ENCODE measurements at regions not wholly inside any gene's neighbourhood (a gene's known extent, or its start where the extent isn't known, plus 50 kb on each side); places are given as distances from the start of the nearest gene placed in this dataset.

- no peak for DNase-seq
- Histone ChIP-seq H3K36me3 (no peaks in the 10 kb centered on the region), H3K27ac (no peak overlapping the region), H3K4me3 (no peak overlapping the region), H3K4me1 (no peaks in the 10 kb centered on the region), H3K9me3 (no peaks in the 10 kb centered on the region), H3K27me3 (no peaks in the 10 kb centered on the region)
- no peak for TF ChIP-seq POLR2AphosphoS5 (IDR thresholded peaks at IDR 0.05)
- TF ChIP-seq EP300 (IDR thresholded peaks at IDR 0.05): no peak
- no peak for TF ChIP-seq POLR2A (IDR thresholded peaks at IDR 0.05)
- no peak for TF ChIP-seq CTCF (IDR thresholded peaks at IDR 0.05)
- WGBS, 2 donors: 54 to 72% methylated on average over 2 of the region's 2 CpGs
- intact Hi-C loops (cut with DNase I): no loop called here
Observed at GRCh38 chr15:36335224-36335623, 244.2 kb upstream of the CDIN1 start.

- intact Hi-C loops (cut with DNase I): no loop called here
- Histone ChIP-seq H3K4me3 (no peak overlapping the region), H3K27me3 (no peaks in the 10 kb centered on the region), H3K36me3 (no peaks in the 10 kb centered on the region), H3K27ac (no peak overlapping the region), H3K4me1 (no peaks in the 10 kb centered on the region), H3K9me3 (no peaks in the 10 kb centered on the region)
- no peak for DNase-seq
- 96 to 100% methylated on average over 1 of the region's 1 CpG for WGBS, 2 donors
- no peak for TF ChIP-seq CTCF (IDR thresholded peaks at IDR 0.05)
- no peak for TF ChIP-seq POLR2A (IDR thresholded peaks at IDR 0.05)
- no peak for TF ChIP-seq POLR2AphosphoS5 (IDR thresholded peaks at IDR 0.05)
- no peak for TF ChIP-seq EP300 (IDR thresholded peaks at IDR 0.05)
Observed at GRCh38 chr15:36335659-36336058, 243.8 kb upstream of the CDIN1 start.

GRCh38 chr15:36344887-36345286 is 234.5 kb upstream of the CDIN1 start:
- intact Hi-C loops (cut with DNase I): no loop called here
- H3K36me3 ChIP-seq: no peaks in the 10 kb centered on the region
- no peak for DNase-seq
- no peak for TF ChIP-seq POLR2A (IDR thresholded peaks at IDR 0.05)
- no peak for TF ChIP-seq POLR2AphosphoS5 (IDR thresholded peaks at IDR 0.05)
- TF ChIP-seq CTCF (IDR thresholded peaks at IDR 0.05): no peak
- TF ChIP-seq EP300 (IDR thresholded peaks at IDR 0.05): no peak
- WGBS, 2 donors: 62 to 63% methylated on average over 2 of the region's 2 CpGs
- H3K27ac ChIP-seq: no peak overlapping the region
- no peaks in the 10 kb centered on the region for H3K27me3 ChIP-seq
- no peaks in the 10 kb centered on the region for H3K9me3 ChIP-seq
- H3K4me1 ChIP-seq: no peaks in the 10 kb centered on the region
- H3K4me3 ChIP-seq: no peak overlapping the region

GRCh38 chr15:36347272-36347858 is 232.1 kb upstream of the CDIN1 start:
- no peaks in the 10 kb centered on the region for H3K4me1 ChIP-seq
- H3K27me3 ChIP-seq: no peaks in the 10 kb centered on the region
- no peak for DNase-seq
- H3K27ac ChIP-seq: no peak overlapping the region
- intact Hi-C loops (cut with DNase I): no loop called here
- no peak overlapping the region for H3K4me3 ChIP-seq
- H3K9me3 ChIP-seq: no peaks in the 10 kb centered on the region
- TF ChIP-seq CTCF (IDR thresholded peaks at IDR 0.05): no peak
- TF ChIP-seq POLR2AphosphoS5 (IDR thresholded peaks at IDR 0.05): no peak
- TF ChIP-seq POLR2A (IDR thresholded peaks at IDR 0.05): no peak
- TF ChIP-seq EP300 (IDR thresholded peaks at IDR 0.05): no peak
- H3K36me3 ChIP-seq: no peaks in the 10 kb centered on the region

- H3K36me3 ChIP-seq: no peaks in the 10 kb centered on the region
- TF ChIP-seq POLR2A (IDR thresholded peaks at IDR 0.05) (no peak), POLR2AphosphoS5 (IDR thresholded peaks at IDR 0.05) (no peak), CTCF (IDR thresholded peaks at IDR 0.05) (no peak), EP300 (IDR thresholded peaks at IDR 0.05) (no peak)
- intact Hi-C loops (cut with DNase I): no loop called here
Observed at GRCh38 chr15:36356466-36356865, 223.0 kb upstream of the CDIN1 start.

More at GRCh38 chr15:36356466-36356865, 223.0 kb upstream of the CDIN1 start:
- Histone ChIP-seq H3K27ac (peak overlapping the region in 3 of 4 donors; percentile 53 to 71 (median 56)), H3K4me1 (peaks cover 0 to 29% (median 24%) of the 10 kb centered on the region in 4 donors), H3K9me3 (no peaks in the 10 kb centered on the region), H3K4me3 (no peak overlapping the region), H3K27me3 (no peaks in the 10 kb centered on the region)
- no peak for DNase-seq
- 68 to 75% methylated on average over 4 of the region's 4 CpGs for WGBS, 2 donors
